ENCODE measurements at regions not wholly inside any gene's neighbourhood (a gene's known extent, or its start where the extent isn't known, plus 50 kb on each side); places are given as distances from the start of the nearest gene placed in this dataset.

DNA sequence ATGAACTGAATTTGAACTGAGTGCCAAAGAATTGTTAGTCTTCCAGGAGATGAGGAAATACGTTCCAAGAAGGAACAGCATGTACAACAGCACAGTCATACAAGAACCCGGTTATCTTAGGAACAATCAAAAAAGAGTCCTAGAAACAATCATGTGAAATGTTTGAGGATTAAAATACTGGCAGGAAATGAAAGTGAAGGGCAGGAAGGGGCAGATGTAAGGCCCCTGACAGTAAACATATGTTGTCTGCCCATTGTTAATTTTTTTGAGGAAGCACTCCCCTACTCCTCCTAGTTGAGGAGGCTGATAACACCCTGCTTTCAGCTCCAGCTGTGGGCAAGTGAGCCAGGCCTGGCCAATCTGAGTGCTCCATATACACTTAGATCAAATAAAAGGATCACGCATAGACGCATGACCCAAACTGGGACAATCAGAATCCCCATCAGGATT lies 220.9 kb downstream of the HACE1 start:
- Mint-ChIP-seq H3K27me3 (peaks cover 0 to 1% of the 10 kb centered on the region in 2 donors), H3K27ac (no peak overlapping the region), H3K4me3 (no peak overlapping the region), H3K9me3 (no peaks in the 10 kb centered on the region), H3K4me1 (ENCODE audit: low read depth in 2 of 2) (no peaks in the 10 kb centered on the region), H3K36me3 (no peaks in the 10 kb centered on the region)
- no peak for ATAC-seq
- no peak for DNase-seq (ENCODE audit: low spot score)

DNA sequence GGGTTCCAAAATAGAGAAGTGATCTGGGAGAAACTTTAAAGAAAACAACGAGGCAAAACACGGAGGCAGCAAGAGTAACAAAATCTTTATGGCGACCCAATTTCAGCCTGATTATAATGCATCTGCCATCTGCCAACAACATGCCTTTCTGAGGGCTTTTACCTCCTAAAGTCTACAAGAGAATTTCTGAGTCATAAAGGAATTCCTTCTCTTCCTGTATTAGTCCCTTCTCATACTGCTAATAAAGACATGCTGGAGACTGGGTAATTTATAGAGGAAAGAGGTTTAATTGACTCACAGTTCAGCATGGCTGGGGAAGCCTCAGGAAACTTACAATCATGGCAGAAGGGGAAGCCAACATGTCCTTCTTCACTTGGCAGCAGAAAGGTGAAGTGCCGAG lies 226.6 kb downstream of the HACE1 start:
- H3K27me3 Mint-ChIP-seq: no peaks in the 10 kb centered on the region
- ATAC-seq (no peak), DNase-seq (ENCODE audit: low spot score) (no peak)
- H3K4me1 Mint-ChIP-seq (ENCODE audit: low read depth in 2 of 2): no peaks in the 10 kb centered on the region
- no peak overlapping the region for H3K4me3 Mint-ChIP-seq
- no peaks in the 10 kb centered on the region for H3K9me3 Mint-ChIP-seq
- H3K27ac Mint-ChIP-seq: no peak overlapping the region
- no peaks in the 10 kb centered on the region for H3K36me3 Mint-ChIP-seq

DNA sequence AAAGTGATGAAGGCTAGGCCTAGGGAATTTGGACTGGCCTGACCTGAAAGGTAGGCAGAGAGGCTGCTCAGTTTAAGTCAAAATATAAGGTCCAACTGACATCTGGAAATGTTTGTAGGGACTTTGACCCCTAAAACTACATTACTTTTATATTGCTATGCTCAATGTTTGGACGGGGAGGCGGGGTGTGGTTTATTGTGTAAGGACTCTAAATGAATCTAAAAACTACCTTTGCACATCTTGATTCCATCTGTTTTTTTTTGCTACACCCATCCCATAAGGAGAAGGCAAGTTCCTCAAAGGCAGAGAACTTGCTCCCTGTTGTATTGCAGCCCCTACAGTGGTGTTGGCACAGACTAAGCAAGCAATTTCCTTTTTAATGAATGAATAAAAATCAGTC lies 227.1 kb downstream of the HACE1 start:
- no peaks in the 10 kb centered on the region for H3K4me1 Mint-ChIP-seq (ENCODE audit: low read depth in 2 of 2)
- H3K27ac Mint-ChIP-seq: no peak overlapping the region
- no peaks in the 10 kb centered on the region for H3K27me3 Mint-ChIP-seq
- no peak overlapping the region for H3K4me3 Mint-ChIP-seq
- ATAC-seq (no peak), DNase-seq (ENCODE audit: low spot score) (no peak)
- H3K36me3 Mint-ChIP-seq: no peaks in the 10 kb centered on the region
- H3K9me3 Mint-ChIP-seq: no peaks in the 10 kb centered on the region

DNA sequence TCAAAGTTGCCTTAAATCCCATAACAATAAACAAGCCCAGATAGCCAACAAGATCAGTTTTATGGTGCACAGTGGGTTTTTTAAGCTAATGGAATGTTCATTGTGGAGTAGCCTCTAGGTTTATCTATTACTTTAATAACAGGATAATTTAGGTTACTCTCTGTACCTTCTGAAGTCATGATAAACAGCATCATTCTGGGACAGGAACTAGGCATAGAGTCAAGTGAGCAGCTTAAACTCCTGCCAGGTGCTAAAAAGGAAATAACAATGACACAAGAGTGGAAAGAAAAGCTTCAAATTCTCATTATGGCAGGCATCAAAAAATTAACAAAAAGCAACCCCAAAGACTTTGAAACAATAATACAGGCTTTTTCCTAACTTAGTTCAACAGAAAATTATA lies 228.8 kb downstream of the HACE1 start:
- H3K4me3 Mint-ChIP-seq: no peak overlapping the region
- H3K4me1 Mint-ChIP-seq (ENCODE audit: low read depth in 2 of 2): no peaks in the 10 kb centered on the region
- H3K9me3 Mint-ChIP-seq: no peaks in the 10 kb centered on the region
- H3K36me3 Mint-ChIP-seq: no peaks in the 10 kb centered on the region
- no peak overlapping the region for H3K27ac Mint-ChIP-seq
- H3K27me3 Mint-ChIP-seq: peaks cover 0 to 3% of the 10 kb centered on the region in 2 donors
- DNase-seq (ENCODE audit: low spot score) (no peak), ATAC-seq (no peak)

DNA sequence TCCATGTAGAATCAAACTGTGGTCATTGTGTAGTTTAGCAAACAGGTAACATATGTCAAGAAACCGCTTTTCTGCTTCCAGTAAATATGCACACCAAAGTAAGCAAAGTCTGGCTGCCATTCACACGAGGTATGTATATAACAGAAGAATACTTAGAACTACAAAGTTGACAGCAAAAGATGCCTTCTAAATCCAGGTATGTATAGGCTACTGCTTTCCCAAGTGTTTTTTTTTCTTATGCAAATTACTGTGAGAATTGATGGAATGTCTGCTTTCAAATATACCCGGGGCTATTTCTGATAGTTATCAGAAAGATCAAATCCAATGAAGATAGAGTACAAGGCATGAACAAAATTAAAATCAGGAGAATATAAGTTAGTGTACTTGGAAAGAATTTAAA lies 229.2 kb downstream of the HACE1 start:
- Mint-ChIP-seq H3K9me3 (no peaks in the 10 kb centered on the region), H3K4me1 (ENCODE audit: low read depth in 2 of 2) (no peaks in the 10 kb centered on the region), H3K4me3 (no peak overlapping the region), H3K27me3 (peaks cover 0 to 3% of the 10 kb centered on the region in 2 donors), H3K27ac (no peak overlapping the region), H3K36me3 (no peaks in the 10 kb centered on the region)
- ATAC-seq (no peak), DNase-seq (ENCODE audit: low spot score) (no peak)

DNA sequence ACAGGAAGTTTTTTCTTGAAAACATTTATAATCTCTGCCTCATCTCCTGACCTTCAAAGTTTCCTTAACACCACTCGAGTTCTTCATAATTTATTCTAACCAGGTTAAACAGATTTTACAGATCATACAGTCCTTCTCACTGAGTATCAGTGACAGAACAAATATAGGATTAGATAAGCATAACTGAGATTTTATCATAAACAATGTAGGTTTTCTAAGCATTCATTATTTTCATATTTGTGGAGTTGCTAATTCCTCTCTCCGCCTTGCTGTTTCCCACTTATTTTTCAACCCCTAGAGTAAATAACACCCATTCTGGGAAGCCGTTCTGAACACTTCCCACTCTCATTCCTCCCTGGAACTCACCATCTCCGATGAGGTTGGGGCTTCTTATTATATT lies 229.9 kb downstream of the HACE1 start:
- no peak overlapping the region for H3K4me3 Mint-ChIP-seq
- H3K27me3 Mint-ChIP-seq: peaks cover 0 to 3% of the 10 kb centered on the region in 2 donors
- DNase-seq (ENCODE audit: low spot score) (no peak), ATAC-seq (no peak)
- no peaks in the 10 kb centered on the region for H3K36me3 Mint-ChIP-seq
- no peaks in the 10 kb centered on the region for H3K4me1 Mint-ChIP-seq (ENCODE audit: low read depth in 2 of 2)
- H3K27ac Mint-ChIP-seq: no peak overlapping the region
- H3K9me3 Mint-ChIP-seq: no peaks in the 10 kb centered on the region

DNA sequence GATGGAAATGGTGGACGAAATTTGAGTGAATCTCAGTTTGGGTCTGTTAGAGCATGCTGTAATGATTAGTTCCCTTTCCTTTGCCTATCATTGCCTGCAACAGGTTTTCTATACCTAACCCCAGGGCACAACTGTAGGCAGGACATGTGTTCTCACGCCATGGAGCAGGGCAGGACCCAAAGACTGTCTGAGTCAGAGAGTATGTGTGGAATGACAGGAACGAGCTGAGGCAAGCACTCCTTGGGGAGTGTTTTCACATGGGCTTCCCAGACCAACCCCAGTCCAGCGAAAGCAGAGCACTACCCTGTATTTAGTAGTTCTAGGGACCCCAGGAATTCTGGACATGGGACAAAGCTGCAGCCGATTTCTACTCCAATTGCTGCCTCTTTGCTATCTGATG lies 234.2 kb downstream of the HACE1 start:
- Mint-ChIP-seq H3K4me3 (no peak overlapping the region), H3K4me1 (ENCODE audit: low read depth in 2 of 2) (no peaks in the 10 kb centered on the region), H3K27ac (no peak overlapping the region), H3K27me3 (peaks cover 0 to 3% of the 10 kb centered on the region in 2 donors), H3K36me3 (no peaks in the 10 kb centered on the region), H3K9me3 (no peaks in the 10 kb centered on the region)
- ATAC-seq (no peak), DNase-seq (ENCODE audit: low spot score) (no peak)

DNA sequence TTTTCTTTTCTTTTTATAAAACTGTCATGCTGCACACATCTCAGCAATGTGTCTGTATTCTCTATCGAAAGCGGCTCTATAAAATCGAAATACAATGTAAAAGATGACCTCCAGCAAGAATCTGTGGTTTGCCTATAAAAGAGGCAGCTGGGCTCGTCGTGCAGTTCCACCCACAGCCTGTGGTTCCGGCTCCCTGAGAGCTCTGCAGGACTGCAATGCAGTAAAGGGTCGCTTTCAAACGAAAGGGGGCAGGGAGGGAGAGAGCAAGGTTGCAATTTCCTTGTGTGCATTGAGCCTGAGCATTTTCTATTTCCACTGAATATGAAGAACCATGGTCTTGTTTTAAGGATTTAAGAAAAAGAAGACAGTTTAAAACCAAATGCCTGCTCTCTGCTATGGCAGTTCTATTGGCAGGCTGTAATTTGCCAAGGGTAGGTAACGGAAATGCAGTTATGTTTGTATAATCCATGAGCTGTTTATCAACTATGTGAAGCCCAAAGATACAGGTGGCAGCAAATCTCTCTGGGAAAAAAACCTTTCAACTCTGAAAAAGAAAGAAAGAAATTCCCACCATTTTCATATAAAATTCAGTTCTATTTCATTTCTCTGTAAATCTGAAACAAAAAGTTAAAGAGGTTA lies 236.5 kb downstream of the HACE1 start:
- Mint-ChIP-seq H3K27ac (no peak overlapping the region), H3K36me3 (no peaks in the 10 kb centered on the region), H3K4me3 (no peak overlapping the region), H3K27me3 (peaks cover 0 to 3% of the 10 kb centered on the region in 2 donors), H3K9me3 (no peaks in the 10 kb centered on the region), H3K4me1 (ENCODE audit: low read depth in 2 of 2) (no peaks in the 10 kb centered on the region)
- ATAC-seq (no peak), DNase-seq (ENCODE audit: low spot score) (no peak)

DNA sequence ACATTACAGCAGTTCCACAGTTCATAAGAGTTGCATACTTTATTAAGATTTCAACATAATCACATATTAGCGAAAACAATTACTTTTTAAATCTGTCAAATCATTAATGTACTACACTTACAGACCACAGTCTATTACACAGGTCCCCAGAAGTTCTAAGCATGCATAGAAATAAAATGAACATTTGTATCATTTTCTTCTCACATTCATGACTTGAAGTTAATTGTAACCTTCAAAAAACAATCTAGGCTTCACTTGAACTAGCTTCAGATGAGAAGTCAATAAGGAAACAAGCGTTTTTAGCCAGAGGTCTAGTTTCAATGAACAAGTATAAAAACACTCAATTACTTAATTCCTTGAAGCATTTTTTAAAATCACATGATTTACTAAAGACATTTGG lies 238.3 kb downstream of the HACE1 start:
- DNase-seq (ENCODE audit: low spot score): no peak
- ATAC-seq: no peak
- Mint-ChIP-seq H3K36me3 (no peaks in the 10 kb centered on the region), H3K4me3 (no peak overlapping the region), H3K27me3 (no peaks in the 10 kb centered on the region), H3K27ac (no peak overlapping the region), H3K9me3 (no peaks in the 10 kb centered on the region), H3K4me1 (ENCODE audit: low read depth in 2 of 2) (no peaks in the 10 kb centered on the region)

DNA sequence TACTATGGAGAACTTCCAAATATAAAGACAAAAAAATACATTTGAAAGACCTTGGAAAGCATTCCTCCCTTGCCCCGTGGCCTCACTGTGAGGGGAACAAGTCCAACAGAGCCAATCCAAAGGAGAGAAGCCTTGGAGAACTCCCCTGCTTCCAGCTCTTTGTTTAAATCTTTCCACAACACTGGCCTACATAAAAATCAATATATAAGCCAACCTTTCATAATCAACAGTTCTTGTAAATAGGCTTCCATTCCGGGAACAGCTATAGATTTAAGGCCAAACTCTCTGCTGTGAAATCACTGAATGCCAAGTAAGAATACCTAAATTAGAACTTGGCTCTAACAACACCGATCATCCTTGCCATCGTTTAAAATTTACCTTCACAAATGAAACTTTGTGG lies 242.1 kb downstream of the HACE1 start:
- Mint-ChIP-seq H3K9me3 (no peaks in the 10 kb centered on the region), H3K4me3 (no peak overlapping the region), H3K27me3 (peaks cover 0 to 6% of the 10 kb centered on the region in 2 donors), H3K36me3 (no peaks in the 10 kb centered on the region), H3K27ac (no peak overlapping the region), H3K4me1 (ENCODE audit: low read depth in 2 of 2) (no peaks in the 10 kb centered on the region)
- DNase-seq (ENCODE audit: low spot score) (no peak), ATAC-seq (no peak)

DNA sequence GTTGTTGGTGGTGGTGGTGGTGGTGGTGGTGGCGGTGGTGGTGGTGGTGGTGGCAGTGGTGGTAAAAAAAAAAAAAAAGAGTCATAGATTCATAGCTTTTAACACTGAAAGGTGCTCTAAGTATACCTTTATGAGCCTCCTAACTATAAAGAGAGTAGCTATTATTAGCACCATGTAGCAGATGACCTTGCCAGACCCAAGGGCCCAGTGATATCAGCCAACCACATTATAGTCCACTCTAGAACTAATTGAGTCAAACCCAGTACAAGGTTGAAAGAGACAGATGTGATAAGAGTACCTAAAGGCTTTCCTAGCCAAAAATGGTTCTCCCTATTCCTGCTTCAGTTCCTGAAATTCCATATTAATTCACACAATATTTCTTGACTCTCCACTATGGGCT lies 245.3 kb downstream of the HACE1 start:
- H3K36me3 Mint-ChIP-seq: no peaks in the 10 kb centered on the region
- H3K27me3 Mint-ChIP-seq: peaks cover 0 to 6% of the 10 kb centered on the region in 2 donors
- no peak overlapping the region for H3K27ac Mint-ChIP-seq
- H3K4me3 Mint-ChIP-seq: no peak overlapping the region
- DNase-seq (ENCODE audit: low spot score): no peak
- no peaks in the 10 kb centered on the region for H3K4me1 Mint-ChIP-seq (ENCODE audit: low read depth in 2 of 2)
- ATAC-seq: no peak
- peaks cover 2% of the 10 kb centered on the region for H3K9me3 Mint-ChIP-seq

DNA sequence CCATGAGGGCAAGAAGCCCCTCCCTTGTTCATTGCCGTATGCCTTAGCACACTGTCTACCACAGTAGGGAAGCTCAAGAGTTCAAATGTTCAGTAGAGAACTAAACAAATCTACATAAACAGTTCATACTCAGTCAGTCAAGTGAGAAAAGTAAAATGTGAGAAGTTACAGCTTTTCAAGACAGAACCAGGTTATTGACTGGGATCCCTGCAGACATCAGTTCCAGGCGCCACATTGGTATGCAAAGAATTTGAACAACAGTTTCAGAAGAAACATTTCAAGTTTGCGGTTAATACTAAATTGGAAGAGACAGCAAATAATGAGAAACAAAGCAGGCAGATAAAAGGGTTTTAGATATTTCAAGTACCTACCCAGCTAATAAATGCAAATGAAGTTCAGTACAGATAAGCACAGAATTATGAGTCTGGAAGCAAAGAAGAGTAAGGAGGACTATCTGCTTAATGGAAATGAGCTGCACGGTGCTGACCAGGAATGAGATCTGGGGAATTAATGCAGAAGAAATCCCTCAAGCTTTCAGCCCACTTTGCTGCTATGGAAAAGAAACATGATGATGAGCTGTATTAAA lies 246.2 kb downstream of the HACE1 start:
- no peak overlapping the region for H3K4me3 Mint-ChIP-seq
- no peaks in the 10 kb centered on the region for H3K4me1 Mint-ChIP-seq (ENCODE audit: low read depth in 2 of 2)
- DNase-seq (ENCODE audit: low spot score): no peak
- peaks cover 0 to 6% of the 10 kb centered on the region in 2 donors for H3K27me3 Mint-ChIP-seq
- no peak overlapping the region for H3K27ac Mint-ChIP-seq
- ATAC-seq: no peak
- H3K36me3 Mint-ChIP-seq: no peaks in the 10 kb centered on the region
- peaks cover 2% of the 10 kb centered on the region for H3K9me3 Mint-ChIP-seq

DNA sequence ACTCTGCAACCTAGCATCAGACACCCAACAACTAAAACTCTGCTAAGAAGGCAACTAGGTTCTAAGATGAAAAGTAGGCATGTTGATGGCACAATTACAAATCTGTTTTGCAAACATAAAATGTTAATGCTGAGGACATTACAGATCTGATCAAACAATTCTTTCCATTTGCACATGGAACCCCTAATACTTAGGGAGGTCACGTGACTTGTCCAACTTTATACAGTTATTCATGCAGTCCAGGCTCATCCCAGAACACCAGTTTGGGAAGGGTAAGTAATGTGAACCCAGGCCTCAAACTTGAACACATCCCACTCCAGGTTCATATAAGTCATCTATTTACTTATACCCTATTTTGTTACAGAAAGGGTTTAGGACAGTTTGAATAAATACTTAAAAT lies 247.2 kb downstream of the HACE1 start:
- ATAC-seq: no peak
- H3K4me1 Mint-ChIP-seq (ENCODE audit: low read depth in 2 of 2): no peaks in the 10 kb centered on the region
- H3K36me3 Mint-ChIP-seq: no peaks in the 10 kb centered on the region
- H3K9me3 Mint-ChIP-seq: peaks cover 2% of the 10 kb centered on the region
- no peak overlapping the region for H3K4me3 Mint-ChIP-seq
- H3K27ac Mint-ChIP-seq: no peak overlapping the region
- no peak for DNase-seq (ENCODE audit: low spot score)
- H3K27me3 Mint-ChIP-seq: peaks cover 0 to 6% of the 10 kb centered on the region in 2 donors

DNA sequence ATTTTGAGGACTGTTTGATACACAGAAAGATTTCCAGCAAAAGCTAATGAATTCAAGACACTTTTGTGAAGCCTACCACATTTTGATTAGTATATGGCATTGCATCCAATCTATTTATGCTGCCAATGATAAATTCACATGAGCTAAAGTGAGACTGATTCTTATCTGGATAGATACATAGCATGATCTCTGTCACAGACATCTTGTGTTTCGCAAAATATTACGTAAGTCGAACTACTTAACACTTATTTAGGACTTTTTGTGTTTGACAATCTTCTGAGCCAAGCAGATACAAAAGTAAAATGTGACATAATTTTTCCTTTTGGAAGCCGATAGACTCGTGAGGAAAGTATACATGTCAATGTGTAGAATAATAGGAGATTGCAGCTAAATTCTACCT lies 251.6 kb downstream of the HACE1 start:
- Mint-ChIP-seq H3K4me3 (no peak overlapping the region), H3K27ac (no peak overlapping the region), H3K36me3 (no peaks in the 10 kb centered on the region), H3K4me1 (ENCODE audit: low read depth in 2 of 2) (no peaks in the 10 kb centered on the region), H3K9me3 (peaks cover 2% of the 10 kb centered on the region), H3K27me3 (no peaks in the 10 kb centered on the region)
- no peak for DNase-seq (ENCODE audit: low spot score)
- no peak for ATAC-seq

DNA sequence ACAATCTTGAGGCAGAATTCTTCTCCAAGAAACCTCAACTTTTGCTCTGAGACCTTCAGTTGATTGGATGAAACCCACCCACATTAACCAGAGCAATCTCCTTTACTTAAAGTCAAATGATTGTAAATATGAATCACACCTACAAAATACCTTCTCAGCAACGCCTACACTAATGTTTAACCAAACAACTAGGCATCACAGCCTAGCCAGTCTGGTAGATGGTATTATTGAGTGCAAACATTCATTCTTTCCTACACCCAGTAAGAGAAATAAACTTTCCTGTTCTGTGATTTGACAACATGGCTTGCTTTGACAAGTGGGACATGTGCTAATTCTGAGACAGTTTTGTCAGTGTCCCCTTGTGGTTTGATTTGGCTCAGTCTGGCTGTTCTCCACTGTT lies 252.2 kb downstream of the HACE1 start:
- peaks cover 2% of the 10 kb centered on the region for H3K9me3 Mint-ChIP-seq

More for the DNA sequence above, 252.2 kb downstream of the HACE1 start:
- Mint-ChIP-seq H3K4me1 (ENCODE audit: low read depth in 2 of 2) (no peaks in the 10 kb centered on the region), H3K4me3 (no peak overlapping the region), H3K27ac (no peak overlapping the region), H3K36me3 (no peaks in the 10 kb centered on the region), H3K27me3 (no peaks in the 10 kb centered on the region)
- ATAC-seq: no peak
- no peak for DNase-seq (ENCODE audit: low spot score)

Data from natural killer cell treated with Interleukin-12 subunit alpha and Interleukin-12 subunit beta and Interleukin-15 and Interleukin-18, amount 100 ng/mL, for 72 hours (primary cell).